K562 (cell line): ENCODE measurements at regions not wholly inside any gene's neighbourhood (a gene's known extent, or its start where the extent isn't known, plus 50 kb on each side); places are given as distances from the start of the nearest gene placed in this dataset.

ENCODE experiments used
- ATAC-seq: fragments of 200-7000 bp; cut with Tn5 transposase; 3 replicates; pipeline ENCODE4 v1.9.1; 2020; ENCODE audit warnings: moderate library complexity
- BruUV-seq: library from RNA; stranded (reverse); fragments of 400-500 nt; replicated peaks from 2 replicates; lab custom pipeline; 2021; lab: Mats Ljungman, UMichigan
- CTCF ChIA-PET: fragments of 300-600 bp; formaldehyde crosslinking; extraction: SDS; loops from one replicate; lab custom pipeline; 2021; ENCODE audit warnings: low intra/inter-chr PET ratio; lab: Yijun Ruan, JAX
- POLR2A ChIA-PET: fragments of 300-600, 350-650 bp; sonication (Branson Sonifier 250); formaldehyde crosslinking; extraction: SDS; loops from one replicate; lab custom pipeline; 2021; ENCODE audit warnings: antibody characterized with exemption, inconsistent platforms; lab: Yijun Ruan, JAX
- DNase-seq, 4 experiments: peaks; one replicate each; pipeline versions ENCODE4 v3.0.0 to v3.0.0-alpha.2; 2011 to 2018; ENCODE audit warnings: low spot score in 3 of 4, mixed read lengths in 3 of 4; ENCODE audit errors: extremely low read depth in 1 of 4
- FAIRE-seq: peaks from 2 replicates; lab custom pipeline; 2011; peaks lifted over from hg19 to GRCh38; lab: Jason Lieb, UNC
- H2AFZ ChIP-seq: 2 replicates; pipeline ENCODE4 v1.6.0; 2011; ENCODE audit warnings: low read depth, low read length, control low read depth, inconsistent platforms
- H3K27ac ChIP-seq: fragments of 200-600 bp; 3 replicates; pipeline ENCODE4 v1.8.0; 2011; ENCODE audit warnings: low read depth, mild to moderate bottlenecking, control low read depth, inconsistent platforms, low read length, moderate library complexity, mixed read lengths; ENCODE audit errors: extremely low read depth
- H3K27me3 ChIP-seq, 2 experiments: fragments of 300-600 bp in 1 of 2; 2 replicates in 1 of 2; 3 replicates in 1 of 2; pipeline versions ENCODE4 v1.6.0 to v1.8.0; 2011; ENCODE audit warnings: inconsistent platforms in 2 of 2, low read length in 2 of 2, mild to moderate bottlenecking in 1 of 2, mixed read lengths in 1 of 2, moderate library complexity in 1 of 2; ENCODE audit not compliant: control insufficient read depth in 2 of 2, insufficient read depth in 2 of 2
- H3K36me3 ChIP-seq: fragments of 300-600 bp; 3 replicates; pipeline ENCODE4 v1.8.0; 2011; ENCODE audit warnings: mild to moderate bottlenecking, low read length, inconsistent platforms; ENCODE audit not compliant: control insufficient read depth, insufficient read depth
- H3K4me1 ChIP-seq, 2 experiments: fragments of 200-600 bp in 1 of 2; replicated peaks in 1 of 2; 2 replicates in 1 of 2; 3 replicates in 1 of 2; pipeline versions ENCODE4 v1.5.1 to v1.8.0; 2011; ENCODE audit warnings: inconsistent platforms in 2 of 2, low read length in 2 of 2, mild to moderate bottlenecking in 1 of 2, mixed read lengths in 1 of 2, moderate library complexity in 1 of 2; ENCODE audit not compliant: control insufficient read depth in 2 of 2, insufficient read depth in 2 of 2
- H3K4me2 ChIP-seq: 2 replicates; pipeline ENCODE4 v1.6.1; 2011; ENCODE audit warnings: low read length, control low read depth, inconsistent platforms, mixed read lengths; ENCODE audit not compliant: insufficient read depth
- H3K4me3 ChIP-seq: fragments of 200-600 bp; sonication (generic), shearing (Covaris generic); 2 replicates; pipeline ENCODE4 v1.5.1; 2016; ENCODE audit warnings: control low read depth, inconsistent platforms
- H3K79me2 ChIP-seq: fragments of 200-600 bp; 3 replicates; pipeline ENCODE4 v1.8.0; 2011; ENCODE audit warnings: low read length, inconsistent platforms; ENCODE audit not compliant: control insufficient read depth, insufficient read depth
- H3K9ac ChIP-seq, 2 experiments: 2 replicates each; pipeline versions ENCODE4 v1.6.0 to v1.6.1; 2011; ENCODE audit warnings: low read depth in 2 of 2, low read length in 2 of 2, control low read depth in 1 of 2, inconsistent platforms in 1 of 2, mild to moderate bottlenecking in 1 of 2, mixed read lengths in 1 of 2; ENCODE audit not compliant: insufficient read depth in 1 of 2
- H3K9me1 ChIP-seq: one replicate; pipeline ENCODE4 v1.6.0; 2011; ENCODE audit warnings: inconsistent platforms, mild to moderate bottlenecking, low read length, moderate library complexity; ENCODE audit not compliant: control insufficient read depth, insufficient read depth
- H3K9me3 ChIP-seq: replicated peaks from 2 replicates; pipeline ENCODE4 v1.5.1; 2011; ENCODE audit warnings: low read depth, low read length, inconsistent platforms; ENCODE audit not compliant: control insufficient read depth, insufficient read depth
- H4K20me1 ChIP-seq: replicated peaks from 2 replicates; pipeline ENCODE4 v1.6.1; 2011; ENCODE audit warnings: low read length, inconsistent platforms, mixed read lengths; ENCODE audit not compliant: control insufficient read depth, insufficient read depth
- ARNT ChIP-seq, 2 experiments: fragments of 450-650 bp; IDR thresholded peaks; 2 replicates each; pipeline ENCODE4 v1.6.1; 2016; ENCODE audit warnings: mild to moderate bottlenecking in 1 of 2
- DPF2 ChIP-seq: fragments of 450-650 bp; IDR thresholded peaks from 2 replicates; pipeline ENCODE4 v1.6.1; 2016
- FOSL1 ChIP-seq: fragments of 200-800 bp; sonication (Bioruptor generic); conservative IDR thresholded peaks from 2 replicates; pipeline ENCODE4 v1.6.1; 2016; ENCODE audit warnings: missing genetic modification characterization, missing compliant biosample characterization
- MCM3 ChIP-seq: fragments of 450-650 bp; IDR thresholded peaks from 2 replicates; pipeline ENCODE4 v1.6.1; 2016
- MTA2 ChIP-seq: fragments of 450-650 bp; IDR thresholded peaks from 2 replicates; pipeline ENCODE4 v1.6.1; 2016; ENCODE audit warnings: low read depth
- NFIC ChIP-seq: fragments of 450-650 bp; IDR thresholded peaks from 2 replicates; pipeline ENCODE4 v1.6.1; 2017; ENCODE audit warnings: mild to moderate bottlenecking, inconsistent platforms
- NFIX ChIP-seq: fragments of 250-450 bp; sonication (Bioruptor Pico); IDR thresholded peaks from 2 replicates; pipeline ENCODE4 v1.4.0; 2020; ENCODE audit warnings: low read depth, mild to moderate bottlenecking, moderate library complexity
- POLR2G ChIP-seq: fragments of 200-400 bp; formaldehyde crosslinking; IDR thresholded peaks from 2 replicates; pipeline ENCODE4 v1.6.1; 2017; ENCODE audit warnings: low read depth, mild to moderate bottlenecking, antibody characterized with exemption, low read length, moderate library complexity
- RCOR1 ChIP-seq, 2 experiments: IDR thresholded peaks; 2 replicates each; pipeline ENCODE4 v1.6.1; 2012; ENCODE audit warnings: low read depth in 2 of 2, low read length in 2 of 2, borderline replicate concordance in 1 of 2, improper control_type of control experiment in 1 of 2
- ZNF280A ChIP-seq: fragments of 450-650 bp; IDR thresholded peaks from 2 replicates; pipeline ENCODE4 v1.6.1; 2018; ENCODE audit warnings: mild to moderate bottlenecking, low read depth; ENCODE audit not compliant: partially characterized antibody
- ZNF445 ChIP-seq: fragments of 250-450 bp; sonication (Bioruptor Pico); IDR thresholded peaks from 2 replicates; pipeline ENCODE4 v1.4.0; 2020; ENCODE audit warnings: low read depth, mild to moderate bottlenecking, moderate library complexity
- WGBS: fragments of 100-300 bp; shearing (Covaris generic); methylation state at CpG from one replicate; pipeline ENCODE4 v1.1.6; 2016; ENCODE audit warnings: low coverage, mixed read lengths; ENCODE audit not compliant: insufficient coverage; ENCODE audit errors: missing lambda C conversion rate; 5-methylcytosine and 5-hydroxymethylcytosine counted together
- in situ Hi-C: fragments of 300-500 bp; cut with MboI; formaldehyde crosslinking; loops from 4 replicates; pipeline ENCODE4 v1.15.0; 2018; ENCODE audit warnings: inconsistent platforms, mixed read lengths
- intact Hi-C: fragments of 100-400 bp; cut with micrococcal nuclease; formaldehyde crosslinking; loops from 2 replicates; pipeline ENCODE4 v1.14.2; 2022
- TF ChIP-seq, protein P1 (sequence below): IDR thresholded peaks from 2 replicates; pipeline ENCODE4 v1.6.1; 2014; ENCODE audit warnings: antibody characterized with exemption
- TF ChIP-seq, protein P2 (sequence below): sonication (generic); formaldehyde crosslinking; IDR thresholded peaks from 2 replicates; pipeline ENCODE4 v1.8.0; 2022; ENCODE audit warnings: mild to moderate bottlenecking, missing genetic modification reagents
- TF ChIP-seq, protein P3 (sequence below): sonication (generic); formaldehyde crosslinking; IDR thresholded peaks from 2 replicates; pipeline ENCODE4 v1.9.0; 2022; ENCODE audit warnings: mild to moderate bottlenecking, missing genetic modification reagents

DNA sequence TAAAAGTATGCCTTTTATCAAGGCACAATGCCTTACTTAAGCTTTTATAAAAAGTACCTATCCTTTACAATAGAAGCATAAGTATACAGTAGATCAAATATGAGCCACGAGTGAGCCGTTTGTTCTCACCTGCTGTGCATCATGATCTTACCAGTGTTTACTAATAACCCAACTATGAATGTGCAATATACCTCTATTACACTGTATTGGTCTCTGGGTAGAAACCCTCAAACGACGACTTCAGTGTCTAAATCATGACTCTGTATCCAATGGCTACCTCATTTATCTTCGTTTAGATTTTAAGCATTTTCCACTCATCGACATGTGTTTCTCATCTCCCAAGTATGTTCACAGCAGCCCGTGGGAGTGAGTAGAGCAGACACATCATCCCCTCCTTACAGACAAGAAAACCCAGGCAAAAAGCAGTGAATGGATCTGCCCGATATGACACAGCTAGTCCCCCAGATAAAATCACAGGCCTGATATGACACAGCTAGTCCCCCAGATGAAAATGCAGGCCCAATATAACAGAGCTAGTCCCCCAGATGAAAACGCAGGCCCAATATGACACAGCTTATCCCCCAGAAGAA lies 279.8 kb downstream of the TNS1 start:
- POLR2A ChIA-PET = interaction anchor here (0.6 kb wide), 1 partner anchor 218 kb away, joined by 3 read pairs; no protein-coding TSS in a partner anchor
- intact Hi-C loops (no loop called here), in situ Hi-C loops (loop anchor here (25.0 kb wide), 1 partner anchor 1036 kb away; the partner anchor contains the start of gene IGFBP5)
- no peaks in the 10 kb centered on the region for H4K20me1 ChIP-seq
- TF ChIP-seq, protein P1, sequence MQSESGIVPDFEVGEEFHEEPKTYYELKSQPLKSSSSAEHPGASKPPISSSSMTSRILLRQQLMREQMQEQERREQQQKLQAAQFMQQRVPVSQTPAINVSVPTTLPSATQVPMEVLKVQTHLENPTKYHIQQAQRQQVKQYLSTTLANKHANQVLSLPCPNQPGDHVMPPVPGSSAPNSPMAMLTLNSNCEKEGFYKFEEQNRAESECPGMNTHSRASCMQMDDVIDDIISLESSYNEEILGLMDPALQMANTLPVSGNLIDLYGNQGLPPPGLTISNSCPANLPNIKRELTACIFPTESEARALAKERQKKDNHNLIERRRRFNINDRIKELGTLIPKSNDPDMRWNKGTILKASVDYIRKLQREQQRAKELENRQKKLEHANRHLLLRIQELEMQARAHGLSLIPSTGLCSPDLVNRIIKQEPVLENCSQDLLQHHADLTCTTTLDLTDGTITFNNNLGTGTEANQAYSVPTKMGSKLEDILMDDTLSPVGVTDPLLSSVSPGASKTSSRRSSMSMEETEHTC = no peak
- no peak for TF ChIP-seq ZNF280A
- no peak for TF ChIP-seq RCOR1 (IDR thresholded peaks at IDR 0.05; ENCODE audit: borderline replicate concordance in 1 of 2, low read depth in 2 of 2, low read length in 2 of 2)
- TF ChIP-seq, protein P2, sequence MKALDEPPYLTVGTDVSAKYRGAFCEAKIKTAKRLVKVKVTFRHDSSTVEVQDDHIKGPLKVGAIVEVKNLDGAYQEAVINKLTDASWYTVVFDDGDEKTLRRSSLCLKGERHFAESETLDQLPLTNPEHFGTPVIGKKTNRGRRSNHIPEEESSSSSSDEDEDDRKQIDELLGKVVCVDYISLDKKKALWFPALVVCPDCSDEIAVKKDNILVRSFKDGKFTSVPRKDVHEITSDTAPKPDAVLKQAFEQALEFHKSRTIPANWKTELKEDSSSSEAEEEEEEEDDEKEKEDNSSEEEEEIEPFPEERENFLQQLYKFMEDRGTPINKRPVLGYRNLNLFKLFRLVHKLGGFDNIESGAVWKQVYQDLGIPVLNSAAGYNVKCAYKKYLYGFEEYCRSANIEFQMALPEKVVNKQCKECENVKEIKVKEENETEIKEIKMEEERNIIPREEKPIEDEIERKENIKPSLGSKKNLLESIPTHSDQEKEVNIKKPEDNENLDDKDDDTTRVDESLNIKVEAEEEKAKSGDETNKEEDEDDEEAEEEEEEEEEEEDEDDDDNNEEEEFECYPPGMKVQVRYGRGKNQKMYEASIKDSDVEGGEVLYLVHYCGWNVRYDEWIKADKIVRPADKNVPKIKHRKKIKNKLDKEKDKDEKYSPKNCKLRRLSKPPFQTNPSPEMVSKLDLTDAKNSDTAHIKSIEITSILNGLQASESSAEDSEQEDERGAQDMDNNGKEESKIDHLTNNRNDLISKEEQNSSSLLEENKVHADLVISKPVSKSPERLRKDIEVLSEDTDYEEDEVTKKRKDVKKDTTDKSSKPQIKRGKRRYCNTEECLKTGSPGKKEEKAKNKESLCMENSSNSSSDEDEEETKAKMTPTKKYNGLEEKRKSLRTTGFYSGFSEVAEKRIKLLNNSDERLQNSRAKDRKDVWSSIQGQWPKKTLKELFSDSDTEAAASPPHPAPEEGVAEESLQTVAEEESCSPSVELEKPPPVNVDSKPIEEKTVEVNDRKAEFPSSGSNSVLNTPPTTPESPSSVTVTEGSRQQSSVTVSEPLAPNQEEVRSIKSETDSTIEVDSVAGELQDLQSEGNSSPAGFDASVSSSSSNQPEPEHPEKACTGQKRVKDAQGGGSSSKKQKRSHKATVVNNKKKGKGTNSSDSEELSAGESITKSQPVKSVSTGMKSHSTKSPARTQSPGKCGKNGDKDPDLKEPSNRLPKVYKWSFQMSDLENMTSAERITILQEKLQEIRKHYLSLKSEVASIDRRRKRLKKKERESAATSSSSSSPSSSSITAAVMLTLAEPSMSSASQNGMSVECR (CRISPR knock-in tag) = no peak
- no peak for TF ChIP-seq NFIX (CRISPR knock-in tag)
- TF ChIP-seq ZNF445 = no peak
- TF ChIP-seq MTA2 = no peak
- TF ChIP-seq NFIC = no peak
- TF ChIP-seq POLR2G = no peak
- TF ChIP-seq DPF2 = no peak
- TF ChIP-seq ARNT (IDR thresholded peaks at IDR 0.05) = no peak
- TF ChIP-seq FOSL1 = no peak
- TF ChIP-seq MCM3 = no peak
- TF ChIP-seq, protein P3, sequence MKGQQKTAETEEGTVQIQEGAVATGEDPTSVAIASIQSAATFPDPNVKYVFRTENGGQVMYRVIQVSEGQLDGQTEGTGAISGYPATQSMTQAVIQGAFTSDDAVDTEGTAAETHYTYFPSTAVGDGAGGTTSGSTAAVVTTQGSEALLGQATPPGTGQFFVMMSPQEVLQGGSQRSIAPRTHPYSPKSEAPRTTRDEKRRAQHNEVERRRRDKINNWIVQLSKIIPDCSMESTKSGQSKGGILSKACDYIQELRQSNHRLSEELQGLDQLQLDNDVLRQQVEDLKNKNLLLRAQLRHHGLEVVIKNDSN (CRISPR knock-in tag) = no peak
- no peak for FAIRE-seq
- H3K9me1 ChIP-seq = no peaks in the 10 kb centered on the region
- H3K4me1 ChIP-seq = no peaks in the 10 kb centered on the region
- H3K36me3 ChIP-seq = no peaks in the 10 kb centered on the region
- 2% methylated on average over 8 of the region's 9 CpGs for WGBS
- no peak overlapping the region for H3K4me2 ChIP-seq
- CTCF ChIA-PET = no interaction called here
- H3K9me3 ChIP-seq = no peaks in the 10 kb centered on the region
- no peak overlapping the region for H3K4me3 ChIP-seq
- H3K27me3 ChIP-seq = peaks cover 2 to 16% of the 10 kb centered on the region in 2 experiments; a peak in 3 of 5 replicates
- no peak for DNase-seq
- no peak overlapping the region for H2AFZ ChIP-seq
- no peak overlapping the region for H3K27ac ChIP-seq
- no peak overlapping the region for H3K9ac ChIP-seq
- no peaks in the 10 kb centered on the region for H3K79me2 ChIP-seq
- no peak for ATAC-seq
- BruUV-seq = no TSS peak
